ENCODE measurements at regions not wholly inside any gene's neighbourhood (a gene's known extent, or its start where the extent isn't known, plus 50 kb on each side); places are given as distances from the start of the nearest gene placed in this dataset.

DNA sequence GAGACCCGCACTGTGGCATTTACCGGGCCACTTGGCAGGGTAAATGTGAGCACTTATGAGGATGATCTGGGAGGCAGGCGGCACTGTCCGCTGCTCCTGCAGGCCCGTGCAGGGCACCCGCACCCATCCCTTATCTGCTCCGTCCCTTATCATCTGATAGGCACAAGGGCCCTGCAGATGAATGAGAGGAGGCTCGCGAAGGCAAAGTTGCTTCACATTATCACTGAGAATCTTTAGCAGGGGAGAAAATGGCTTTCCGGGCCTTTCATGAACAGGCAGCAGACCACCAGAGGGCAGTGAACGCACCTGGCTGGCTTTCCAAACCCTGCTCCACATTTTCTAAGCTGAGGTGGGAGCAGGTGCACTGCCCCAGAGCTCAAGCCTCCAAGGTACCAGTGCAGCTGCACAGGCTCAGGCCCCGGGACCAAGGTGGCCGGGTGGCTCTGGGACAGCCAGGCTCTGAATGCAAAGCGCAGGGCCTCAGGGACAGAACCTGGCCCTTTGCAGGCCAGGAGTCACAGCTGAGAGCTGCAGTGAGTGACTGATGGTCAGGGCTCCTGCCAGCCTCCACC lies 165.6 kb downstream of the SHANK2 start:
- no peak overlapping the region for H3K4ac ChIP-seq (ENCODE audit: low read depth in 1 of 2, low read length in 2 of 2)
- H2AFZ ChIP-seq (ENCODE audit: low read depth, low read length) = no peak overlapping the region
- no peak overlapping the region for H4K8ac ChIP-seq (ENCODE audit: low read length)
- no peaks in the 10 kb centered on the region for H3K79me1 ChIP-seq (replicated peaks; ENCODE audit: low read length, poor library complexity, severe bottlenecking)
- H3K36me3 ChIP-seq (ENCODE audit: control insufficient read depth in 1 of 2, insufficient read depth in 2 of 2, low read depth in 1 of 2, low read length in 2 of 2) = peaks cover 4 to 22% of the 10 kb centered on the region in 2 experiments
- no peak overlapping the region for H3K27ac ChIP-seq (ENCODE audit: low read length, poor library complexity, severe bottlenecking)
- H3K4me1 ChIP-seq (ENCODE audit: control insufficient read depth, insufficient read depth, low read depth, low read length) = no peaks in the 10 kb centered on the region
- H3K23ac ChIP-seq (ENCODE audit: low read length in 2 of 2) = no peak overlapping the region
- no peaks in the 10 kb centered on the region for H3K9me3 ChIP-seq (ENCODE audit: control insufficient read depth, low read length)
- H3K9ac ChIP-seq (ENCODE audit: low read length) = no peak overlapping the region
- no peak overlapping the region for H2AK5ac ChIP-seq (ENCODE audit: low read length, severe bottlenecking)
- peaks cover 0 to 3% of the 10 kb centered on the region in 2 experiments for H3K27me3 ChIP-seq (ENCODE audit: control insufficient read depth in 1 of 2, insufficient read depth in 1 of 2, low read length in 2 of 2)
- no peak overlapping the region for H3K4me3 ChIP-seq (ENCODE audit: insufficient read depth in 1 of 2, low read depth in 1 of 2, low read length in 2 of 2)
- no peak overlapping the region for H2BK5ac ChIP-seq (ENCODE audit: low read depth, low read length, poor library complexity, severe bottlenecking)
- H3K4me2 ChIP-seq (ENCODE audit: low read length, poor library complexity, severe bottlenecking) = no peak overlapping the region
- 63% methylated on average over 14 of the region's 14 CpGs for WGBS
- H3K14ac ChIP-seq (ENCODE audit: low read length in 2 of 2) = no peak overlapping the region
- H2BK120ac ChIP-seq (ENCODE audit: low read depth, low read length) = no peak overlapping the region
- no peak overlapping the region for H2BK15ac ChIP-seq (ENCODE audit: low read depth, poor library complexity, severe bottlenecking)
- DNase-seq = peak; percentile 24
- H2BK12ac ChIP-seq (ENCODE audit: low read length in 2 of 2) = no peak overlapping the region
- no peak overlapping the region for H3K18ac ChIP-seq (ENCODE audit: low read depth in 1 of 2, low read length in 2 of 2)
- H4K91ac ChIP-seq (ENCODE audit: low read length) = no peak overlapping the region

DNA sequence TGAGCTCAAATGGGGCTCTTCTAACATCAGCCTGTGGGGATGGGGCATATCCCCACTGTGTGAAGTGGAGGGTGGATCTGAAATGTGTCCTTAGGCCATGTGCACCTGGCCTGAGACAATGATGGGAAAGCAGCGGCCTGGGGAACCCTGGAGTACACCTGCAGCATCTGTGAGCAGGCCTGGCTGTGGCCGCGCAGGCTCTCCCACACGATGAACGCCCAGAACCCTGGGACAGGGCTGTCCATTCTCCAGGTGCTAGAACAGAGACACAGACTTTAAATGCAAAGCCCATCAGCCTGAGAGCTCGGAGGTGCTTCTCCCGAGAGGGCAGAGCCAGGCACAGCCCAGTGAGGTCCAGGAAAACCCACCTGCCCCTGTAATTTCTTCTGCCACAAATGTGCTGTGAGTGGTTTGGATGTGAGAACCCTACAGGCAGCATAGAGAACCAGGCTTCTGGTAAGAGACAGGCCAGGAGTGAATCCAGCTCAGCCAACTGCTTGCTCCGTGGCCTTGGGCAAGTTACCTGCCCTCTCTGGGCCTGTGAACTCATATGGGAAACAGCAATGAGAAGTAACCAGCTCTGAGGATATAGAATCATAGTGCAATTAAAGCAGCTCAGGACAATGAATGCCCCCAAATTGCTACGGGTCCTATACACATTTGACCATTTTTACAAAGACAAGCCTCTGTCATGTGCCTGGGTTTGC lies 167.9 kb downstream of the SHANK2 start:
- Histone ChIP-seq H3K18ac (ENCODE audit: low read depth in 1 of 2, low read length in 2 of 2) (no peak overlapping the region), H3K4ac (ENCODE audit: low read depth in 1 of 2, low read length in 2 of 2) (no peak overlapping the region), H3K23ac (ENCODE audit: low read length in 2 of 2) (no peak overlapping the region), H3K79me1 (replicated peaks; ENCODE audit: low read length, poor library complexity, severe bottlenecking) (no peaks in the 10 kb centered on the region), H3K27ac (ENCODE audit: low read length, poor library complexity, severe bottlenecking) (no peak overlapping the region), H3K9ac (ENCODE audit: low read length) (no peak overlapping the region), H3K27me3 (ENCODE audit: control insufficient read depth in 1 of 2, insufficient read depth in 1 of 2, low read length in 2 of 2) (peaks cover 0 to 3% of the 10 kb centered on the region in 2 experiments), H2AK5ac (ENCODE audit: low read length, severe bottlenecking) (no peak overlapping the region), H3K4me2 (ENCODE audit: low read length, poor library complexity, severe bottlenecking) (no peak overlapping the region), H2BK120ac (ENCODE audit: low read depth, low read length) (no peak overlapping the region), H4K91ac (ENCODE audit: low read length) (no peak overlapping the region), H3K4me1 (ENCODE audit: control insufficient read depth, insufficient read depth, low read depth, low read length) (peaks cover 2% of the 10 kb centered on the region), H4K8ac (ENCODE audit: low read length) (no peak overlapping the region), H2AFZ (ENCODE audit: low read depth, low read length) (no peak overlapping the region), H3K4me3 (ENCODE audit: insufficient read depth in 1 of 2, low read depth in 1 of 2, low read length in 2 of 2) (no peak overlapping the region), H2BK12ac (ENCODE audit: low read length in 2 of 2) (no peak overlapping the region), H2BK5ac (ENCODE audit: low read depth, low read length, poor library complexity, severe bottlenecking) (no peak overlapping the region), H3K9me3 (ENCODE audit: control insufficient read depth, low read length) (no peaks in the 10 kb centered on the region), H3K36me3 (ENCODE audit: control insufficient read depth in 1 of 2, insufficient read depth in 2 of 2, low read depth in 1 of 2, low read length in 2 of 2) (peaks cover 0 to 10% of the 10 kb centered on the region in 2 experiments), H2BK15ac (ENCODE audit: low read depth, poor library complexity, severe bottlenecking) (no peak overlapping the region), H3K14ac (ENCODE audit: low read length in 2 of 2) (no peak overlapping the region)
- no peak for DNase-seq
- 80% methylated on average over 9 of the region's 9 CpGs for WGBS

GRCh38 chr11:71083105-71083504 lies 169.3 kb downstream of the SHANK2 start:
- WGBS = 92% methylated on average over 4 of the region's 4 CpGs
- H4K8ac ChIP-seq (ENCODE audit: low read length) = no peak overlapping the region
- no peak for DNase-seq
- H3K4me3 ChIP-seq (ENCODE audit: insufficient read depth in 1 of 2, low read depth in 1 of 2, low read length in 2 of 2) = no peak overlapping the region
- no peak overlapping the region for H3K18ac ChIP-seq (ENCODE audit: low read depth in 1 of 2, low read length in 2 of 2)
- H3K27ac ChIP-seq (ENCODE audit: low read length, poor library complexity, severe bottlenecking) = no peak overlapping the region
- H3K4me2 ChIP-seq (ENCODE audit: low read length, poor library complexity, severe bottlenecking) = no peak overlapping the region
- no peaks in the 10 kb centered on the region for H3K79me1 ChIP-seq (replicated peaks; ENCODE audit: low read length, poor library complexity, severe bottlenecking)
- H3K27me3 ChIP-seq (ENCODE audit: control insufficient read depth in 1 of 2, insufficient read depth in 1 of 2, low read length in 2 of 2) = peaks cover 0 to 3% of the 10 kb centered on the region in 2 experiments
- no peak overlapping the region for H2BK12ac ChIP-seq (ENCODE audit: low read length in 2 of 2)
- no peak overlapping the region for H3K4ac ChIP-seq (ENCODE audit: low read depth in 1 of 2, low read length in 2 of 2)
- H3K9ac ChIP-seq (ENCODE audit: low read length) = no peak overlapping the region
- H3K4me1 ChIP-seq (ENCODE audit: control insufficient read depth, insufficient read depth, low read depth, low read length) = peaks cover 2% of the 10 kb centered on the region
- no peak overlapping the region for H2AFZ ChIP-seq (ENCODE audit: low read depth, low read length)
- no peak overlapping the region for H3K23ac ChIP-seq (ENCODE audit: low read length in 2 of 2)
- H2AK5ac ChIP-seq (ENCODE audit: low read length, severe bottlenecking) = no peak overlapping the region
- H3K9me3 ChIP-seq (ENCODE audit: control insufficient read depth, low read length) = no peaks in the 10 kb centered on the region
- H4K91ac ChIP-seq (ENCODE audit: low read length) = no peak overlapping the region
- H2BK120ac ChIP-seq (ENCODE audit: low read depth, low read length) = no peak overlapping the region
- peaks cover 0 to 6% of the 10 kb centered on the region in 2 experiments for H3K36me3 ChIP-seq (ENCODE audit: control insufficient read depth in 1 of 2, insufficient read depth in 2 of 2, low read depth in 1 of 2, low read length in 2 of 2)
- H3K14ac ChIP-seq (ENCODE audit: low read length in 2 of 2) = no peak overlapping the region
- H2BK15ac ChIP-seq (ENCODE audit: low read depth, poor library complexity, severe bottlenecking) = no peak overlapping the region
- H2BK5ac ChIP-seq (ENCODE audit: low read depth, low read length, poor library complexity, severe bottlenecking) = no peak overlapping the region

DNA sequence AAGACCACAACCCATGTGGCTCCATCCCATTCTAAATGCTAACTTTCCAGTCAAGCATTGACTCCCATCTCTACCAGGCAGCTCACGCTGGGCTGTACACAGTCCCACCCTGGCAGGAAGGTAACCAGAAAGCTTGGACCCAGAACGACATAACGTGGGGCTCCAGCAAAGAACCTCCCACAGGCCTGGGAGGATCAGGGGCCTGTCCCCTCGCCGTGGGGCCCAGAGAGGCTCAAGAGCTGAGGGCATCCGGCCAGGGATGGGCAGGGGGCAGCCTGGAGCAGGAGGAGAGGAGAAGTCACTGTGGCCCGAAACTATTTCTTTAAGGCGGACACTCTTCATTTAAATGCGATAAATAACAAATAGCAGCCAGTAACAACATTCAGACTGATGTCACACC lies 169.9 kb downstream of the SHANK2 start:
- Histone ChIP-seq H3K4me3 (ENCODE audit: insufficient read depth in 1 of 2, low read depth in 1 of 2, low read length in 2 of 2) (no peak overlapping the region), H4K91ac (ENCODE audit: low read length) (no peak overlapping the region), H3K27ac (ENCODE audit: low read length, poor library complexity, severe bottlenecking) (no peak overlapping the region), H3K4me1 (ENCODE audit: control insufficient read depth, insufficient read depth, low read depth, low read length) (peaks cover 2% of the 10 kb centered on the region), H2AFZ (ENCODE audit: low read depth, low read length) (no peak overlapping the region), H3K79me1 (replicated peaks; ENCODE audit: low read length, poor library complexity, severe bottlenecking) (no peaks in the 10 kb centered on the region), H2AK5ac (ENCODE audit: low read length, severe bottlenecking) (no peak overlapping the region), H2BK15ac (ENCODE audit: low read depth, poor library complexity, severe bottlenecking) (no peak overlapping the region), H3K14ac (ENCODE audit: low read length in 2 of 2) (no peak overlapping the region), H3K23ac (ENCODE audit: low read length in 2 of 2) (no peak overlapping the region), H3K4me2 (ENCODE audit: low read length, poor library complexity, severe bottlenecking) (no peak overlapping the region), H2BK120ac (ENCODE audit: low read depth, low read length) (no peak overlapping the region), H2BK12ac (ENCODE audit: low read length in 2 of 2) (no peak overlapping the region), H4K8ac (ENCODE audit: low read length) (no peak overlapping the region), H3K36me3 (ENCODE audit: control insufficient read depth in 1 of 2, insufficient read depth in 2 of 2, low read depth in 1 of 2, low read length in 2 of 2) (peaks cover 0 to 6% of the 10 kb centered on the region in 2 experiments), H3K18ac (ENCODE audit: low read depth in 1 of 2, low read length in 2 of 2) (no peak overlapping the region), H2BK5ac (ENCODE audit: low read depth, low read length, poor library complexity, severe bottlenecking) (no peak overlapping the region), H3K9ac (ENCODE audit: low read length) (no peak overlapping the region), H3K9me3 (ENCODE audit: control insufficient read depth, low read length) (peaks cover 5% of the 10 kb centered on the region), H3K4ac (ENCODE audit: low read depth in 1 of 2, low read length in 2 of 2) (no peak overlapping the region), H3K27me3 (ENCODE audit: control insufficient read depth in 1 of 2, insufficient read depth in 1 of 2, low read length in 2 of 2) (peaks cover 0 to 3% of the 10 kb centered on the region in 2 experiments)
- no peak for DNase-seq
- 77% methylated on average over 8 of the region's 9 CpGs for WGBS
